Epithelial cell of prostate (primary cell): ENCODE measurements at regions not wholly inside any gene's neighbourhood (a gene's known extent, or its start where the extent isn't known, plus 50 kb on each side); places are given as distances from the start of the nearest gene placed in this dataset.

Experiments used
- DNase-seq: peaks from one replicate; pipeline ENCODE4 v3.0.0-alpha.2; 2011; ENCODE audit warnings: low read depth, low spot score
- H3K27ac ChIP-seq: fragments of 450-650 bp; 2 replicates; pipeline ENCODE4 v1.5.1; 2017; ENCODE audit warnings: mild to moderate bottlenecking

GRCh38 chr16:65200156-65200773 is 78.4 kb upstream of the CDH11 start:
- DNase-seq, result no peak
- no peak overlapping the region for H3K27ac ChIP-seq

- no peak overlapping the region for H3K27ac ChIP-seq
- DNase-seq, result no peak
Measured at GRCh38 chr16:65196420-65197075, 74.7 kb upstream of the CDH11 start.

GRCh38 chr16:65195998-65196397 is 74.1 kb upstream of the CDH11 start:
- no peak overlapping the region for H3K27ac ChIP-seq

GRCh38 chr16:65185241-65185778 is 63.4 kb upstream of the CDH11 start:
- no peak for DNase-seq
- no peak overlapping the region for H3K27ac ChIP-seq

More at GRCh38 chr16:65195998-65196397, 74.1 kb upstream of the CDH11 start:
- peak; percentile 26 for DNase-seq

GRCh38 chr16:65181071-65181561 is 59.3 kb upstream of the CDH11 start:
- no peak overlapping the region for H3K27ac ChIP-seq
- no peak for DNase-seq

GRCh38 chr16:65178151-65178550 is 56.3 kb upstream of the CDH11 start:
- no peak for DNase-seq
- H3K27ac ChIP-seq, result no peak overlapping the region

GRCh38 chr16:65176603-65177002 is 54.7 kb upstream of the CDH11 start:
- DNase-seq, result no peak
- no peak overlapping the region for H3K27ac ChIP-seq

GRCh38 chr16:65172356-65172755 is 50.5 kb upstream of the CDH11 start:
- no peak overlapping the region for H3K27ac ChIP-seq
- no peak for DNase-seq
